Pons (tissue), 1 donor: ENCODE measurements at regions not wholly inside any gene's neighbourhood (a gene's known extent, or its start where the extent isn't known, plus 50 kb on each side); places are given as distances from the start of the nearest gene placed in this dataset.
"Not testable (repeated sequence)": the region's sequence is repeated elsewhere in the genome, so short reads cannot be mapped to it uniquely, and the experiment has no call there.

Experiments
- DNase-seq: peaks from one replicate; pipeline ENCODE4 v3.0.0-alpha.2; 2016; ENCODE audit warnings: low spot score

- no peak for DNase-seq
Measured at GRCh38 chr9:25453875-25454274, 224.4 kb downstream of the TUSC1 start.

DNA sequence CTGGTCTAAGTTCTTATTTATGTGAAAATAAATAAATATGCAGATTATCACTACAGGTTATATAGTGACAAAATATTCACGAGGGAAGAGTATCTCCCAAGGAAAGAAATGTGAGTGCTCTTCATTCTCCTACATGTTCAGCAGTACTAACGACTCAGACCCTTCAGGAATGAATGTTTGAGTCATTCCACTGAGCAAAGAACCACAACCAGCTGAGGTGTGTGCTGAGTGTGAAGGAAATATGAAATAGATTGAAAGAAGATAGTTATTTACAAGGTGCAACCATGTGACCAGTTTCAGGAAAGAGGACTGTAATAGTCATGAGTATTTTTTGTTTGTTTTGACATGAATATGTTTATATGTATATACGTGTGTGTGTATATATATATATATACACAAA is 228.7 kb downstream of the TUSC1 start:
- DNase-seq = no peak

- not testable (repeated sequence) for DNase-seq
Measured at GRCh38 chr9:25445721-25446120, 232.5 kb downstream of the TUSC1 start.

- no peak for DNase-seq
Measured at GRCh38 chr9:25442526-25442925, 235.7 kb downstream of the TUSC1 start.

GRCh38 chr9:25427898-25428297 is 250.3 kb downstream of the TUSC1 start:
- DNase-seq = no peak

DNA sequence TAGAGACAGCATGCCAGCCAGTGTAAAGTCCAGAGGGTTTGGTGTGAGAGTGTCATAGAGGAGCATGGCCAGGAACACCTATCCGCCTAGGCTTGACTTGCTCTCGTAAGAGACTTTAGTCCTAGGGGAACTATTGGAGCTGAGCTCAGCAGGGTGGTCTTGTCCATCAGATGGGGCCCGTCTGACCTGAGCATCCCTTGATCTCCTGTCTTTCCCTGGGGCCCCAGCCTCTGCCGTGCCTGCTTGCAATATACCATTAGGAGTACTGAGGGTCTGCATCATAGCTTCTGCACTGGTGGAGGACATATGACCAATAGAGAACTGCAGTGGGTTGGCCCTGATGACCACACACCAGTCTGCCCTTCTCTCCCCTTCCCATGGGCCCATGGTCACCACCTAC is 251.0 kb downstream of the TUSC1 start:
- DNase-seq = no peak

DNA sequence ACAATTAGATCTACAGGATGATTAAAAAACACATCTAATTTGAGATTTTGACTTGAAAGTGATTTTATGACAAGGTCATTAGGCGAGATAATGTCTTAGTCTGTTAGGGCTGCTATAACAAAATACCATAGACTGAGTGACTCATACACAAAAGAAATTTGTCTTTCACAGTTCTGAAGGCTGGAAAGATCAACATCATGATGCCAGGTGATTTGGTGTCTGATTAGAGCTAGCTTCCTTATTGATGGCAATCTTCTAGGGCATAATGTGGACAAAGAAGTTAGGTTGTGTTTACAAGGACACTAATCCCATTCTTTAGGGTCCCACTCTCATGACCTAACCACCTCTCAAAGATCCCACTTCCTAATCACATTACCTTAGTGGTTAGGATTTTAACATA is 256.7 kb downstream of the TUSC1 start:
- no peak for DNase-seq

GRCh38 chr9:25418974-25419373 is 259.3 kb downstream of the TUSC1 start:
- no peak for DNase-seq

DNA sequence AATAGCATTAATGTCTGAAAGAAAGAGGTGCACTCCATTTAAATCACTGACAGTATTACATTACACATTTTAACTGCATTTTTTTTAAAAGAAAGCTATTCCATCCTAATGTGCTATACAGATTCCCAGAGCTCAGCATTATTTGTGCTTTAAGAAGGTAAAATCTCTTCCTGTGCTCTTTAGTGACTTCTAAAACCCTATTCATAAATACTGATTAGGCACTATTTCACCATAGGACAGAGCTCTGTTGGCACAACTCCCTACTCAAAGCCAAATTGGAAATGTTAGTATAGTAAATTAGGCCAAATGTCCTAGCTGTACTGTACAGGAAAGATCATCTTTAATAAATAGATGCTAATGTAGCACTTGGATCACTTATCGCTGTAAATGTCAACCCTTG is 262.5 kb downstream of the TUSC1 start:
- no peak for DNase-seq

DNA sequence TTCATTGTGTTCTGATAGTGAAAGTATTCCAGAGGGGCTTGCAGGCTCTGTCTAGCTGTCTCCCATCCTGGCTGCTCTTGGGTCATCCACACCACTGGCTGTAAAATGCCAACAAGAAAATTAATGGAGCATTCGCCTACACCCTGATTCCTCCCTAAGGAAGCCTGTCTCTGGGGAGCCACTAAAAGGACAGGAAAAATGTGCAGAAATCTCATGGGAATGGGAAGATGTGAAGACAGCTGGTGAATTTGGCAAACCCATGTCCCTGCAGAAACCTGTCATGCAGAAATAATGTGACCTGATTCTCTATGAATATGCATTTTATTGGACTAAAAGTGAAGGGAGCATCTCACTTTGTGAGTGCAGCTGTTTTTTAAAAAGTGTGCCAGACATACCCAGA is 265.6 kb downstream of the TUSC1 start:
- DNase-seq = peak; percentile 20

GRCh38 chr9:25397746-25398145 is 280.5 kb downstream of the TUSC1 start:
- peak; percentile 64 for DNase-seq

- no peak for DNase-seq
Measured at GRCh38 chr9:25396828-25397227, 281.4 kb downstream of the TUSC1 start.

- no peak for DNase-seq
Measured at GRCh38 chr9:25381141-25381540, 297.1 kb downstream of the TUSC1 start.

DNA sequence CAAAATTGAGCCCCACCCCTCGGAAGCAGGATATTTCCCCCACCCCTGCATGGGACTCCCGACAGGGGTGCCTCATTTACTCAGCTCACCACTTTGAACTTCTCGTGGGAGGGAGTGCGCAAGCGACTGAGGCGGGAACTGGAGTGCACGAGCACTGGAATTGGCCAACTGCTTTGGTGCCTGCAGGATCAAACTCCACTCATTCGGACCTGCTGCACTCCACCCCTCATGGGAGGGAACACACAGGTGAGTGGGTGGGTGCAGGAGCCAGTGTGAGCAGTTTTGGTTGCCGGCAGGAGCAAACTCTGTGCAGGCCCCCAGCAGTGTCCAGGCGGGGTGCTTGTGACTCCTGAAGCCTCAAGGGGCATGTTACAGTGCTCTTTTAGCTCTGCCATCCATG is 301.2 kb downstream of the TUSC1 start:
- DNase-seq = no peak

GRCh38 chr9:25374281-25374680 is 304.0 kb downstream of the TUSC1 start:
- no peak for DNase-seq

GRCh38 chr9:25366906-25367305 is 311.3 kb downstream of the TUSC1 start:
- no peak for DNase-seq

DNA sequence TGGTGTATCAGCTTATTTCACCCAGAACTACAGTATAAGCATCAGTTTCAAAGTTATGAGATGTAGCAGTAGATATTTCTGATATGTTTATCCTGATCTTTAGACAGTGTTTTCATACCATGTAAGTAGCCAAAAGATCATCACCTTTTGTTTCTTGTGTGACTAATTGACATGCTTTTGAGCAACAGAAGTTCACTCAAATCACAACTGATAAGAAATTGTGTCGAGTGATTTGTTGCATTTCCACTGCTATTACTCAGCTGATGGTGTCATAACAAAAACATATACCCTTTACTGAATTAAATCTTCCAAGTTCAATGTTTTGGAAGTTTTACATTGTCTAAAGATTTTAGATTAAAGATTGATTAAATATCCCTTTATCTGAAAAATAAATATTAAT is 324.5 kb downstream of the TUSC1 start:
- DNase-seq = no peak

GRCh38 chr9:25350011-25350410 is 328.2 kb downstream of the TUSC1 start:
- DNase-seq = no peak

- DNase-seq = no peak
Measured at GRCh38 chr9:25322142-25322541, 356.1 kb downstream of the TUSC1 start.

DNA sequence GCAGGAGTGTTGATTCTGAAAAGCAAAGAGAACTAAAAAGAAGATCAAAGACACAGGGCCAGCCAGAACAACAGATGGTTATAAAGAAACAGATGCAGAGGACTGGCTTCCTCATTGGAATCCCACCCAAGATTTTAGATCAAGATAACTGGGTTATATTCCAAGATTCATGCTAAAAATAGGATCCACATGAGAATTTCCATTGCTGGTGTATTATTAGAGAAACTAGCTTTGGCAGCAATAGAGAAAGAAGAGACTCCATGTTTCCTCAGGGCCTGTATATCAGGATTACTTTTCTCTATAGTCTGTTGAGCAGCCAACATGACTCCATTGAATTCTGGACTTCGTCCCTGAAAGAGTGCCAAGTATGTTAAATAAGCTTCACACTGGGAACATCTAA is 367.3 kb downstream of the TUSC1 start:
- no peak for DNase-seq

- DNase-seq = no peak
Measured at GRCh38 chr9:25308549-25308948, 369.7 kb downstream of the TUSC1 start.

DNA sequence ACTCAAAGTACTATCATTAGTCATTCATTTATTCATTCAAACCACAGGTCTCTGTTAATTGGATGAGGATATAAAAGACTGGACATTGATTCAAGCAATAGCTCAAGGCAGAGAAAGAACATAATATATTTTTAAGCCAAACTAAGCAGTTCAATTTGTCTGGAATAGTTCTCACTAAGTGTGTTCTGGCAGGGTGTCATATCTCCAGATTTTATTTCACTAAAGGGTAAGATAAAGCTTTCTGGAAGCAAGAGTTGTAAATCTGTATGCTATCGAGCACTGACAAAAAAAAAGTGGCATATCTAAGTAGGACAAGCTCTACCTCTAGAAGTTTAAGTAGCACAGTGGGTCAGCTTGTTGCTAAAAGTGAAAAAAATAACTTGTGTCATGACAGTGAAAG is 375.6 kb downstream of the TUSC1 start:
- no peak for DNase-seq

DNA sequence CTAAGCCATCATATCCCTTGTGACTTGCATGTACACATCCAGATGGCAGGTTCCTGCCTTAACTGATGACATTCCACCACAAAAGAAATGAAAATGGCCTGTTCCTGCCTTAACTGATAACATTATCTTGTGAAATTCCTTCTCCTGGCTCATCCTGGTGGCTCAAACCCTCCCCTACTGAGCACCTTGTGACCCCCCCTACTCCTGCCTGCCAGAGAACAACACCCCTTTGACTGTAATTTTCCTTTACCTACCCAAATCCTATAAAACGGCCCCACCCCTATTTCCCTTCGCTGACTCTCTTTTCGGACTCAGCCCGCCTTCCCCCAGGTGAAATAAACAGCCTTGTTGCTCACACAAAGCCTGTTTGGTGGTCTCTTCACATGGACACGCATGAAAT is 390.0 kb downstream of the TUSC1 start:
- not testable (repeated sequence) for DNase-seq

GRCh38 chr9:25284365-25284764 is 393.9 kb downstream of the TUSC1 start:
- DNase-seq = no peak

GRCh38 chr9:25282946-25283345 is 395.3 kb downstream of the TUSC1 start:
- DNase-seq = no peak
